ENCODE measurements at regions not wholly inside any gene's neighbourhood (a gene's known extent, or its start where the extent isn't known, plus 50 kb on each side); places are given as distances from the start of the nearest gene placed in this dataset.

GRCh38 chr21:23384679-23385078 is 2222.6 kb downstream of the MRPL39 start:
- no peak overlapping the region for H4K5ac ChIP-seq (ENCODE audit: insufficient read length, low read depth, low read length)
- no peak overlapping the region for H3K56ac ChIP-seq (replicated peaks; ENCODE audit: insufficient read length, low read depth, low read length)
- POLR2A ChIA-PET (ENCODE audit: partially characterized antibody) = no interaction called here
- H2AFZ ChIP-seq (ENCODE audit: low read length) = 0 out of 2 replicates have a peak overlapping the region, but pooled peaks have one; percentile 85
- H3K4me1 ChIP-seq (replicated peaks in 1 of 4; ENCODE audit: control insufficient read depth in 3 of 4, insufficient read depth in 4 of 4, low read length in 3 of 4) = peaks cover 0 to 3% (median under 1%) of the 10 kb centered on the region in 4 experiments; a peak in 2 of 7 replicates
- H2BK120ac ChIP-seq (replicated peaks; ENCODE audit: low read depth, low read length) = no peak overlapping the region
- FAIRE-seq (peak; percentile 91), DNase-seq (ENCODE audit: low read depth in 1 of 2, low spot score in 2 of 2) (peak; percentile 31 to 62)
- CTCF ChIA-PET (ENCODE audit: partially characterized antibody) = no interaction called here
- H3K79me1 ChIP-seq (ENCODE audit: low read depth, low read length) = no peaks in the 10 kb centered on the region
- H3K23ac ChIP-seq (ENCODE audit: insufficient read length) = no peak overlapping the region
- H3K18ac ChIP-seq (ENCODE audit: extremely low read depth, low read length) = no peak overlapping the region
- no peak overlapping the region for H4K91ac ChIP-seq (replicated peaks; ENCODE audit: insufficient read length, low read length)
- H2BK15ac ChIP-seq (ENCODE audit: low read length) = no peak overlapping the region
- H3K4me3 ChIP-seq (ENCODE audit: extremely low read depth in 1 of 4, insufficient read depth in 2 of 4, low read depth in 3 of 4, low read length in 4 of 4) = peak overlapping the region in 3 of 4 experiments; percentile 36 to 68 (median 45); a peak in 4 of 8 replicates
- no peak overlapping the region for H3K14ac ChIP-seq (ENCODE audit: insufficient read length)
- H2BK12ac ChIP-seq (ENCODE audit: low read depth, low read length) = no peak overlapping the region
- peaks cover 0 to under 1% of the 10 kb centered on the region in 2 experiments; a peak in 2 of 4 replicates for H3K9me3 ChIP-seq (ENCODE audit: insufficient read depth in 2 of 2, low read depth in 1 of 2, low read length in 1 of 2)
- H4K8ac ChIP-seq (ENCODE audit: extremely low read depth, insufficient read depth, low read length) = no peak overlapping the region
- no peaks in the 10 kb centered on the region; a peak in 1 of 7 replicates for H3K27me3 ChIP-seq (replicated peaks in 1 of 4; ENCODE audit: control insufficient read depth in 3 of 4, extremely low read depth in 1 of 4, insufficient read depth in 3 of 4, low read length in 3 of 4)
- WGBS, 2 experiments (ENCODE audit: extremely low coverage in 1 of 2, insufficient coverage in 1 of 2, insufficient read length in 1 of 2, insufficient replicate concordance in 2 of 2, low coverage in 1 of 2, low lambda C conversion rate in 2 of 2, missing lambda C conversion rate in 1 of 2) = 12% methylated on average over 4 of the region's 4 CpGs; no CpG with 5 or more reads in 1 of the 2 experiments
- H3K23me2 ChIP-seq (ENCODE audit: low read depth, low read length) = no peaks in the 10 kb centered on the region
- no peak overlapping the region for H3K4ac ChIP-seq (replicated peaks; ENCODE audit: insufficient read length, low read depth, low read length)
- no peak overlapping the region for H2BK5ac ChIP-seq (ENCODE audit: low read depth, low read length)
- no peak overlapping the region for H2BK20ac ChIP-seq (ENCODE audit: low read length)
- H3K4me2 ChIP-seq (ENCODE audit: insufficient read depth in 1 of 2, low read depth in 2 of 2, low read length in 2 of 2) = peak overlapping the region; percentile 53 to 61
- H4K20me1 ChIP-seq (replicated peaks in 1 of 2; ENCODE audit: control insufficient read depth in 1 of 2, insufficient read depth in 2 of 2, low read length in 2 of 2) = no peaks in the 10 kb centered on the region
- peak overlapping the region in 1 of 4 experiments; percentile 49; a peak in 1 of 7 replicates for H3K9ac ChIP-seq (replicated peaks in 1 of 4; ENCODE audit: extremely low read depth in 1 of 4, low read depth in 3 of 4, low read length in 3 of 4)
- H3K36me3 ChIP-seq (ENCODE audit: control insufficient read depth in 2 of 4, insufficient read depth in 4 of 4, low read length in 3 of 4) = peaks cover 0 to 3% (median under 1%) of the 10 kb centered on the region in 4 experiments; a peak in 2 of 8 replicates
- peaks cover 2 to 45% of the 10 kb centered on the region in 2 experiments; a peak in 2 of 4 replicates for H3K79me2 ChIP-seq (ENCODE audit: control insufficient read depth in 1 of 2, insufficient read depth in 2 of 2, low read length in 2 of 2)
- H2AK5ac ChIP-seq (ENCODE audit: low read depth, low read length) = no peak overlapping the region
- peak overlapping the region; percentile 7; the same call in 1 of the 2 replicates for H3K27ac ChIP-seq (ENCODE audit: low read depth, low read length)
- 0 out of 4 replicates have a peak, but pooled peaks of 1 of the 2 experiments have one; percentile 34 for TF ChIP-seq HDAC2 (IDR thresholded peaks at IDR 0.05; ENCODE audit: borderline replicate concordance in 1 of 2, low read depth in 2 of 2, low read length in 2 of 2)
- TF ChIP-seq SIX5 (IDR thresholded peaks at IDR 0.05; ENCODE audit: low read depth, low read length) = no peak
- TF ChIP-seq SUZ12 (IDR thresholded peaks at IDR 0.05; ENCODE audit: low read length) = no peak
- no peak for TF ChIP-seq EZH2 (IDR thresholded peaks at IDR 0.05; ENCODE audit: low read depth, low read length, severe bottlenecking)
- no peak for TF ChIP-seq KDM4A (IDR thresholded peaks at IDR 0.05; ENCODE audit: low read depth, low read length, severe bottlenecking)
- peak; percentile 50 for TF ChIP-seq TAF1 (IDR thresholded peaks at IDR 0.05; ENCODE audit: low read depth, low read length)
- TF ChIP-seq SIN3A (conservative IDR thresholded peaks at IDR 0.05 in 1 of 2, IDR thresholded peaks at IDR 0.05 in 1 of 2; ENCODE audit: low read depth in 1 of 2, low read length in 2 of 2) = no peak
- TF ChIP-seq POLR2AphosphoS5 (IDR thresholded peaks at IDR 0.05; ENCODE audit: low read depth, low read length) = no peak
- TF ChIP-seq POU5F1 (IDR thresholded peaks at IDR 0.05; ENCODE audit: low read depth, low read length) = no peak
- TF ChIP-seq TCF12 (IDR thresholded peaks at IDR 0.05; ENCODE audit: low read depth, low read length) = 0 out of 2 replicates have a peak, but pooled peaks have one; percentile 14
- TF ChIP-seq SIRT6 (IDR thresholded peaks at IDR 0.05; ENCODE audit: low read length) = no peak
- peak in 1 of 2 experiments; percentile 50; a peak in 1 of 3 replicates for TF ChIP-seq POLR2A (IDR thresholded peaks at IDR 0.05; ENCODE audit: control extremely low read depth in 1 of 2, low read depth in 2 of 2, low read length in 2 of 2)
- no peak for TF ChIP-seq YY1 (IDR thresholded peaks at IDR 0.05; ENCODE audit: low read depth, low read length)
- no peak for TF ChIP-seq ATF3 (IDR thresholded peaks at IDR 0.05; ENCODE audit: insufficient read depth, low read depth, low read length)
